NB4 (cell line): ENCODE measurements at regions not wholly inside any gene's neighbourhood (a gene's known extent, or its start where the extent isn't known, plus 50 kb on each side); places are given as distances from the start of the nearest gene placed in this dataset.

Experiments used
- DNase-seq: peaks from one replicate; pipeline ENCODE4 v3.0.0; 2010; ENCODE audit warnings: low read depth
- H3K4me3 ChIP-seq: one replicate; pipeline ENCODE4 v1.5.1; 2011; ENCODE audit warnings: mild to moderate bottlenecking, low read depth, low read length, moderate library complexity
- CTCF ChIP-seq: IDR thresholded peaks from one replicate; pipeline ENCODE4 v1.5.1; 2012; ENCODE audit warnings: low read depth, low read length
- MYC ChIP-seq: IDR thresholded peaks from 2 replicates; pipeline ENCODE4 v1.6.1; 2011; ENCODE audit warnings: low read depth, low read length
- POLR2A ChIP-seq: IDR thresholded peaks from 2 replicates; pipeline ENCODE4 v1.6.1; 2011; ENCODE audit warnings: mild to moderate bottlenecking; ENCODE audit not compliant: insufficient read length; ENCODE audit errors: extremely low read depth
- TF ChIP-seq, protein P1 (sequence below): IDR thresholded peaks from 2 replicates; pipeline ENCODE4 v1.6.1; 2011; ENCODE audit warnings: low read depth, low read length

GRCh38 chr20:62586799-62587198 lies 55.5 kb upstream of the SLCO4A1 start:
- TF ChIP-seq CTCF, result no peak
- no peak for TF ChIP-seq POLR2A
- no peak for TF ChIP-seq MYC
- TF ChIP-seq, protein P1, sequence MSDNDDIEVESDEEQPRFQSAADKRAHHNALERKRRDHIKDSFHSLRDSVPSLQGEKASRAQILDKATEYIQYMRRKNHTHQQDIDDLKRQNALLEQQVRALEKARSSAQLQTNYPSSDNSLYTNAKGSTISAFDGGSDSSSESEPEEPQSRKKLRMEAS, result no peak
- no peak for DNase-seq
- H3K4me3 ChIP-seq, result no peak overlapping the region

DNA sequence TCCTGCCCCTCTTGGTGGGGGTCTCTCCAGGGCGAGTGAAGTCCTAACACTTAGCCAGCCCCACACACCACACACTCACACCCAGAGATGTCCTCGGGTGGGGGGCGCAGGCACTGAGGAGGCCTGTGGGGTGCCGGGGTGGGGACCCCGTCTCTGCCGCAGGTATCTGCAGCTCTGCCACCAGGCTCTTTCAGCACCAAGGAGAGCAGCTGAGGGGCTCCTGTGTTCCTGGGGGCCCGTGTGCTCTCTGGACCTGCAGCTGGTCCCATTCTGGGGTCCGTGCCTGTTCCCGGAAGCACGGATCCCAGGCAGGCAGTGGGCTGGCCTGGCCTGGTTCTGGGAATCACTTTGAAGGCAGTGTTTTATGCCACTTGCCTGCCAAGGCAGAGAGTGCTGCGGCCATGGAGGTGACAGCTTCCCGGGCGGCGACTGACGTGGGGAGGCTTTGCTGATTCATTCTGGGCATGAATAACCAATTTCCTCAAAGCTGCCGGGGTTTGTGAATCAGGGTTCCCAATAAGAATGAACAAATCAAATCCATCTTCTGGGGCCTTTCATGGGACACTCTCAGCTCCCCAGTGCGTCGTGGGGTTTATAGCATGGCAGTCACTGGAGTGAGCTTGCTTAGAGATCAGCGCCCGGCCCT lies 54.4 kb upstream of the SLCO4A1 start:
- TF ChIP-seq, protein P1, result no peak
- TF ChIP-seq POLR2A, result no peak
- TF ChIP-seq CTCF, result no peak
- TF ChIP-seq MYC, result no peak
- no peak overlapping the region for H3K4me3 ChIP-seq
- DNase-seq, result peak; percentile 61

DNA sequence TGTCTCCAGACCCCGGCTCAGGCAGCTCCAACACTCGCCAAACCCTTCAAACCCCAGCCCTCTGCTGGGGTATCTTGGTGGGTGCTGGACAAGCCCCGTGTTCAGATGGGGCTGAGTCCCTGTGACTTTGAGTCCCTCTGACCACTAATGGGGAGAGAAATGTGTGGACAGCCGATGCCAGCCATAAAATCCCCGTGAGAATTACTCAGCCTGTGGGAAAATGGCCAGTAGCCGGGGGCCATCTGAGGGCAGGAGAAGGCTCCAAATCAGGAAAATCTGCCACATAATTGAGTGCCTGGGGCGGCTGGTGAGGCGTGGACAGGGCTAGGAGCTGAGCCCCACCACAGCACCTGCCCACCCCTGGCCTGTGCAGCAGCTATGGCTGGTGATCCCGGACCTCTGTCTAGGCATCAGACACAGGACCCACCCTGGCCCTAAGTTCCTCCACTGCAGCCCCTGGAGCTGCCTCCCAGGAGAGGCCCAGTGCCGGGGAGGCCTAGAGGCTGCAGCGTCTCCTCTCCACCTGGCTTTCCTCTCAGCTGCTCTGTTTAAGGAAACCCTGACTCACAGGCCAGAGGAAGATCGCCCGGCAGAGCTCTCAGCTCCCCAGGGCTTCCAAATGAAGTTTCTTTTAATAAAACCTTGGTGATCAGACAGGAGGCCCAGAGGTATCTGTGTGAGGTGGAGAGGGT lies 53.7 kb upstream of the SLCO4A1 start:
- DNase-seq, result no peak
- TF ChIP-seq, protein P1, result no peak
- TF ChIP-seq CTCF (no peak), MYC (no peak), POLR2A (no peak)
- no peak overlapping the region for H3K4me3 ChIP-seq

- no peak for DNase-seq
- TF ChIP-seq MYC (no peak), POLR2A (no peak), CTCF (no peak)
- TF ChIP-seq, protein P1, result no peak
- H3K4me3 ChIP-seq, result no peak overlapping the region
Observed at GRCh38 chr20:62589150-62589498, 53.2 kb upstream of the SLCO4A1 start.

DNA sequence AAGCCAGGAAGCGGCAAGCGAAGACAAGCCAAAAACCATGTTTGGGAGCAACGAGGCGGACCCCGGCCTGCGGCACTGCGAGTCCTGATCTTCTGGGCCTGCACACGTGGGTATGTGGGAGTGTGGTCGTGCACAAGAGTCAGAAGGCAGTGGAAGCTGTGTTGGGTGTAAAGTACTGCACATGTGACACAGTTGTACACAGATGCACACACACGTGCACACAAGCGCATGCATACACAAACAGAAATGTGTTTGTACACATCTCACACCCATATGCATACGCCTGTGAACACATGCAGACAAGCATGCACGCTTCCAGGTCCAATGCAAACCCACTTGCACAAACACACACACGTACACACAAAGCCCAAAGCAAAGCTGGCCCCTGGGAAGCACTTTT lies 52.6 kb upstream of the SLCO4A1 start:
- no peak for DNase-seq
- H3K4me3 ChIP-seq, result no peak overlapping the region
- TF ChIP-seq POLR2A (no peak), CTCF (no peak), MYC (no peak)
- TF ChIP-seq, protein P1, result no peak
